RWPE2 (cell line): ENCODE measurements at regions not wholly inside any gene's neighbourhood (a gene's known extent, or its start where the extent isn't known, plus 50 kb on each side); places are given as distances from the start of the nearest gene placed in this dataset.
"Not testable (repeated sequence)": the region's sequence is repeated elsewhere in the genome, so short reads cannot be mapped to it uniquely, and the experiment has no call there.

Experiments
- ATAC-seq: fragments of 200-7000 bp; cut with Tn5 transposase; 3 replicates; pipeline ENCODE4 v1.9.1; 2021; ENCODE audit warnings: low read depth
- DNase-seq: peaks from one replicate; pipeline ENCODE4 v3.0.0-alpha.2; 2020; ENCODE audit warnings: low spot score
- H3K27ac ChIP-seq: fragments of 450-650 bp; 2 replicates; pipeline ENCODE4 v1.5.1; 2017; ENCODE audit warnings: mild to moderate bottlenecking; ENCODE audit not compliant: poor library complexity, severe bottlenecking
- H3K27me3 ChIP-seq: fragments of 250-450 bp; sonication (Bioruptor Pico); 2 replicates; pipeline ENCODE4 v1.5.1; 2021; ENCODE audit warnings: mild to moderate bottlenecking, moderate library complexity; ENCODE audit not compliant: insufficient read depth, poor library complexity, severe bottlenecking
- H3K36me3 ChIP-seq: fragments of 250-450 bp; sonication (Bioruptor Pico); 2 replicates; pipeline ENCODE4 v1.5.1; 2020; ENCODE audit warnings: low read depth, mild to moderate bottlenecking, moderate library complexity
- H3K4me1 ChIP-seq: fragments of 250-450 bp; sonication (Bioruptor Pico); 2 replicates; pipeline ENCODE4 v1.5.1; 2021; ENCODE audit warnings: mild to moderate bottlenecking, moderate library complexity; ENCODE audit not compliant: insufficient read depth, poor library complexity, severe bottlenecking
- H3K4me3 ChIP-seq: fragments of 250-450 bp; sonication (Bioruptor Pico); 2 replicates; pipeline ENCODE4 v1.5.1; 2021; ENCODE audit warnings: mild to moderate bottlenecking, moderate library complexity; ENCODE audit not compliant: severe bottlenecking
- H3K9me3 ChIP-seq: fragments of 250-450 bp; sonication (Bioruptor Pico); 2 replicates; pipeline ENCODE4 v1.5.1; 2021; ENCODE audit warnings: mild to moderate bottlenecking, moderate library complexity; ENCODE audit not compliant: severe bottlenecking
- CTCF ChIP-seq: fragments of 450-650 bp; IDR thresholded peaks from one replicate; pipeline ENCODE4 v1.5.1; 2017; ENCODE audit warnings: mild to moderate bottlenecking, moderate library complexity; ENCODE audit not compliant: poor library complexity, severe bottlenecking

- TF ChIP-seq CTCF = no peak
- Histone ChIP-seq H3K27me3 (no peaks in the 10 kb centered on the region), H3K4me3 (no peak overlapping the region), H3K27ac (no peak overlapping the region), H3K36me3 (no peaks in the 10 kb centered on the region), H3K9me3 (peaks cover 2% of the 10 kb centered on the region), H3K4me1 (peaks cover 6% of the 10 kb centered on the region)
- DNase-seq (no peak), ATAC-seq (no peak)
Observed at GRCh38 chr6:92648364-92649086, 770.8 kb downstream of the EPHA7 start.

- peaks cover 2% of the 10 kb centered on the region for H3K9me3 ChIP-seq
Observed at GRCh38 chr6:92647630-92648029, 771.7 kb downstream of the EPHA7 start.

GRCh38 chr6:92644104-92644791 is 775.1 kb downstream of the EPHA7 start:
- H3K4me1 ChIP-seq, H3K9me3 ChIP-seq, H3K27ac ChIP-seq, H3K4me3 ChIP-seq, H3K27me3 ChIP-seq, ATAC-seq, DNase-seq, H3K36me3 ChIP-seq: not testable (repeated sequence)
- TF ChIP-seq CTCF = peak; percentile 25

More at GRCh38 chr6:92647630-92648029, 771.7 kb downstream of the EPHA7 start:
- no peak for DNase-seq
- ATAC-seq = peak; percentile 74
- H3K27me3 ChIP-seq = no peaks in the 10 kb centered on the region
- H3K4me3 ChIP-seq = no peak overlapping the region
- TF ChIP-seq CTCF = no peak
- no peaks in the 10 kb centered on the region for H3K36me3 ChIP-seq
- no peak overlapping the region for H3K27ac ChIP-seq
- H3K4me1 ChIP-seq = peaks cover 6% of the 10 kb centered on the region

GRCh38 chr6:92635553-92636153 is 783.7 kb downstream of the EPHA7 start:
- Histone ChIP-seq H3K4me1 (no peaks in the 10 kb centered on the region), H3K27ac (no peak overlapping the region), H3K36me3 (no peaks in the 10 kb centered on the region), H3K27me3 (no peaks in the 10 kb centered on the region), H3K9me3 (no peaks in the 10 kb centered on the region), H3K4me3 (no peak overlapping the region)
- ATAC-seq = no peak
- TF ChIP-seq CTCF = no peak
- DNase-seq = no peak
